MM.1S (cell line): ENCODE measurements at regions not wholly inside any gene's neighbourhood (a gene's known extent, or its start where the extent isn't known, plus 50 kb on each side); places are given as distances from the start of the nearest gene placed in this dataset.

Experiments used
- DNase-seq: peaks from one replicate; pipeline ENCODE4 v3.0.0-alpha.2; 2015
- H2AFZ ChIP-seq: fragments of 300-600 bp; sonication (generic); 2 replicates; pipeline ENCODE4 v1.6.0; 2016; ENCODE audit warnings: antibody characterized with exemption, low read length
- H3F3A ChIP-seq: fragments of 300-600 bp; sonication (generic); 2 replicates; pipeline ENCODE4 v1.6.1; 2016; ENCODE audit warnings: mild to moderate bottlenecking, antibody characterized with exemption, low read length, moderate library complexity, mixed read lengths; ENCODE audit not compliant: insufficient read depth
- H3K27ac ChIP-seq: fragments of 300-600 bp; sonication (generic); 2 replicates; pipeline ENCODE4 v1.5.1; 2016; ENCODE audit warnings: mild to moderate bottlenecking, low read length
- H3K27me3 ChIP-seq: fragments of 300-600 bp; sonication (generic); replicated peaks from 2 replicates; pipeline ENCODE4 v1.6.0; 2016; ENCODE audit warnings: low read length; ENCODE audit not compliant: insufficient read depth
- H3K36me3 ChIP-seq: fragments of 300-600 bp; sonication (generic); replicated peaks from 2 replicates; pipeline ENCODE4 v1.6.1; 2016; ENCODE audit warnings: mild to moderate bottlenecking, low read length, mixed read lengths; ENCODE audit not compliant: insufficient read depth
- H3K4me1 ChIP-seq: fragments of 300-600 bp; sonication (generic); 2 replicates; pipeline ENCODE4 v1.6.1; 2016; ENCODE audit warnings: low read length, mixed read lengths
- H3K4me2 ChIP-seq: fragments of 300-600 bp; sonication (generic); 2 replicates; pipeline ENCODE4 v1.6.0; 2016; ENCODE audit warnings: low read depth, low read length
- H3K4me3 ChIP-seq: fragments of 300-600 bp; sonication (generic); 2 replicates; pipeline ENCODE4 v1.5.1; 2016; ENCODE audit warnings: low read length, mixed read lengths
- H3K79me2 ChIP-seq: fragments of 300-600 bp; sonication (generic); 2 replicates; pipeline ENCODE4 v1.6.1; 2016; ENCODE audit warnings: mixed run types, low read length, mixed read lengths
- H3K9ac ChIP-seq: fragments of 300-600 bp; sonication (generic); 2 replicates; pipeline ENCODE4 v1.6.1; 2016; ENCODE audit warnings: low read length, mixed read lengths
- H3K9me2 ChIP-seq: fragments of 300-600 bp; sonication (generic); replicated peaks from 2 replicates; pipeline ENCODE4 v1.6.1; 2016; ENCODE audit warnings: mild to moderate bottlenecking, low read length, mixed read lengths; ENCODE audit not compliant: insufficient read depth
- H3K9me3 ChIP-seq: fragments of 300-600 bp; sonication (generic); replicated peaks from 2 replicates; pipeline ENCODE4 v1.6.1; 2016; ENCODE audit warnings: mild to moderate bottlenecking, low read length, mixed read lengths; ENCODE audit not compliant: insufficient read depth
- H4K20me1 ChIP-seq: fragments of 300-600 bp; sonication (generic); 2 replicates; pipeline ENCODE4 v1.6.1; 2016; ENCODE audit warnings: mild to moderate bottlenecking, low read length, moderate library complexity, mixed read lengths; ENCODE audit not compliant: insufficient read depth
- EZH2 ChIP-seq: fragments of 300-600 bp; sonication (generic); optimal IDR thresholded peaks from 2 replicates; pipeline ENCODE3; 2017; ENCODE audit warnings: low read depth, mild to moderate bottlenecking, antibody characterized with exemption, low read length, mixed read lengths
- EZH2phosphoT487 ChIP-seq: fragments of 300-600 bp; sonication (generic); IDR thresholded peaks from 2 replicates; pipeline ENCODE4 v1.6.1; 2018; ENCODE audit warnings: antibody characterized with exemption, low read length
- TF ChIP-seq, protein P1 (sequence below): fragments of 300-600 bp; sonication (generic); IDR thresholded peaks from 2 replicates; pipeline ENCODE4 v1.5.1; 2016; ENCODE audit warnings: antibody characterized with exemption, low read length, mixed read lengths

GRCh38 chr11:129264114-129264513 lies 72.0 kb upstream of the ARHGAP32 start:
- Histone ChIP-seq H3K36me3 (no peaks in the 10 kb centered on the region), H3F3A (no peaks in the 10 kb centered on the region), H3K4me3 (no peak overlapping the region), H3K4me1 (no peaks in the 10 kb centered on the region; the same call in 1 of the 2 replicates), H3K4me2 (no peak overlapping the region), H3K27ac (no peak overlapping the region), H3K9ac (no peak overlapping the region), H4K20me1 (no peaks in the 10 kb centered on the region), H3K27me3 (no peaks in the 10 kb centered on the region), H3K79me2 (no peaks in the 10 kb centered on the region), H2AFZ (no peak overlapping the region), H3K9me3 (no peaks in the 10 kb centered on the region), H3K9me2 (no peaks in the 10 kb centered on the region)
- DNase-seq = no peak
- TF ChIP-seq, protein P1, sequence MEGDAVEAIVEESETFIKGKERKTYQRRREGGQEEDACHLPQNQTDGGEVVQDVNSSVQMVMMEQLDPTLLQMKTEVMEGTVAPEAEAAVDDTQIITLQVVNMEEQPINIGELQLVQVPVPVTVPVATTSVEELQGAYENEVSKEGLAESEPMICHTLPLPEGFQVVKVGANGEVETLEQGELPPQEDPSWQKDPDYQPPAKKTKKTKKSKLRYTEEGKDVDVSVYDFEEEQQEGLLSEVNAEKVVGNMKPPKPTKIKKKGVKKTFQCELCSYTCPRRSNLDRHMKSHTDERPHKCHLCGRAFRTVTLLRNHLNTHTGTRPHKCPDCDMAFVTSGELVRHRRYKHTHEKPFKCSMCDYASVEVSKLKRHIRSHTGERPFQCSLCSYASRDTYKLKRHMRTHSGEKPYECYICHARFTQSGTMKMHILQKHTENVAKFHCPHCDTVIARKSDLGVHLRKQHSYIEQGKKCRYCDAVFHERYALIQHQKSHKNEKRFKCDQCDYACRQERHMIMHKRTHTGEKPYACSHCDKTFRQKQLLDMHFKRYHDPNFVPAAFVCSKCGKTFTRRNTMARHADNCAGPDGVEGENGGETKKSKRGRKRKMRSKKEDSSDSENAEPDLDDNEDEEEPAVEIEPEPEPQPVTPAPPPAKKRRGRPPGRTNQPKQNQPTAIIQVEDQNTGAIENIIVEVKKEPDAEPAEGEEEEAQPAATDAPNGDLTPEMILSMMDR = no peak
- TF ChIP-seq EZH2 = no peak
- TF ChIP-seq EZH2phosphoT487 = no peak

- H3K9ac ChIP-seq = no peak overlapping the region
- H3K79me2 ChIP-seq = no peaks in the 10 kb centered on the region
- no peak overlapping the region for H3K4me3 ChIP-seq
- TF ChIP-seq EZH2phosphoT487 (no peak), EZH2 (no peak)
- TF ChIP-seq, protein P1 = no peak
- no peaks in the 10 kb centered on the region for H3K9me3 ChIP-seq
- no peaks in the 10 kb centered on the region for H3K27me3 ChIP-seq
- no peak overlapping the region for H3K4me2 ChIP-seq
- no peaks in the 10 kb centered on the region for H4K20me1 ChIP-seq
- H3F3A ChIP-seq = no peaks in the 10 kb centered on the region
- H3K9me2 ChIP-seq = no peaks in the 10 kb centered on the region
- H3K36me3 ChIP-seq = no peaks in the 10 kb centered on the region
- no peak for DNase-seq
- no peak overlapping the region for H3K27ac ChIP-seq
- no peak overlapping the region for H2AFZ ChIP-seq
- no peaks in the 10 kb centered on the region; the same call in 1 of the 2 replicates for H3K4me1 ChIP-seq
Measured at GRCh38 chr11:129260750-129261149, 68.6 kb upstream of the ARHGAP32 start.

- no peak overlapping the region for H2AFZ ChIP-seq
- no peaks in the 10 kb centered on the region for H4K20me1 ChIP-seq
- H3K9ac ChIP-seq = no peak overlapping the region
- no peaks in the 10 kb centered on the region; the same call in 1 of the 2 replicates for H3K4me1 ChIP-seq
- H3K27me3 ChIP-seq = no peaks in the 10 kb centered on the region
- H3K27ac ChIP-seq = no peak overlapping the region
- no peak overlapping the region for H3K4me2 ChIP-seq
- H3K36me3 ChIP-seq = no peaks in the 10 kb centered on the region
- no peaks in the 10 kb centered on the region for H3K9me3 ChIP-seq
- H3K79me2 ChIP-seq = no peaks in the 10 kb centered on the region
- H3K4me3 ChIP-seq = no peak overlapping the region
- no peak for DNase-seq
- H3F3A ChIP-seq = no peaks in the 10 kb centered on the region
- no peaks in the 10 kb centered on the region for H3K9me2 ChIP-seq
- TF ChIP-seq, protein P1 = no peak
- TF ChIP-seq EZH2phosphoT487 (no peak), EZH2 (no peak)
Measured at GRCh38 chr11:129259931-129260348, 67.8 kb upstream of the ARHGAP32 start.
